GM18505 (cell line): ENCODE measurements at regions not wholly inside any gene's neighbourhood (a gene's known extent, or its start where the extent isn't known, plus 50 kb on each side); places are given as distances from the start of the nearest gene placed in this dataset.
"Not testable (repeated sequence)": the region's sequence is repeated elsewhere in the genome, so short reads cannot be mapped to it uniquely, and the experiment has no call there.

Source experiments
- ATAC-seq: cut with Tn5 transposase; IDR thresholded peaks from one replicate; pipeline ENCODE4 v1.9.1; 2021; ENCODE audit not compliant: unreplicated experiment
- POLR2A ChIP-seq: IDR thresholded peaks from 4 replicates; pipeline ENCODE4 v1.6.1; 2011; ENCODE audit warnings: borderline replicate concordance; ENCODE audit not compliant: insufficient read depth, insufficient read length; ENCODE audit errors: extremely low read depth

DNA sequence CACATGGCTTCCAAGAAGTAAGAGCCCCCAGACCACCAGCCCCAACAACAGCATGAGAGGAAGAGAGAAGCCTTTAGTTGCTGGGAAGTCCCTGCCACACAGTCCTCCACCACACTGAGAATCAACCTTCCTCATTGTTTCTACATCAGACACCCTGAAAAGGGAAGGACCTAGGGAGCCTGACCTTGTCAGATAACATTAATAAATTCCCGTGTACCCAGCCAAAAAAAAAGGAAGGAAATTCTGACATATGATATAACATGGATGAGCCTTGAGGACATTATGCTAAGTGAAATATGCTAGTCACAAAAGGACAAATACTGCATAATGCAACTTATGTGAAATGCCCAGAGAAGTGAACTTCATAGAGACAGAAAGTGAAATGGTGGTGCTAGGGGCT is 65.6 kb upstream of the ARHGAP29 start:
- no peak for ATAC-seq
- no peak for TF ChIP-seq POLR2A

DNA sequence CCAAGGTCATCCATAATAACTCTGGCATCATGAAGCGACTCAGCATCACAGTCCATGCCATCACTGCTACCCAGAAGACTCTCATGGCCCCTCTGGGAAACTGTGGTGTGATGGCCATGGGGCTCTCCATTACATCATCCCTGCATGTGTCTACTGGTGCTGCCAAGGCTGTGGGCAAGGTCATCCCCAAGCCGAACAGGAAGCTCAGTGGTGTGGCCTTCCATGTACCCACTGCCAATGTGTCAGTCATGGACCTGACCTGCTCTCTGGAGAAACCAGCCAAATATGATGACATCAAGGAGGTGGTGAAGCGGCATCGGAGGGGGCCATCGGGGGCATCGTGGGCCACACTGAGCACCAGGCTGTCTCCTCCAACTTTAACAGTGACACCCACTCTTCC is 65.1 kb upstream of the ARHGAP29 start:
- ATAC-seq = no peak
- TF ChIP-seq POLR2A = no peak

DNA sequence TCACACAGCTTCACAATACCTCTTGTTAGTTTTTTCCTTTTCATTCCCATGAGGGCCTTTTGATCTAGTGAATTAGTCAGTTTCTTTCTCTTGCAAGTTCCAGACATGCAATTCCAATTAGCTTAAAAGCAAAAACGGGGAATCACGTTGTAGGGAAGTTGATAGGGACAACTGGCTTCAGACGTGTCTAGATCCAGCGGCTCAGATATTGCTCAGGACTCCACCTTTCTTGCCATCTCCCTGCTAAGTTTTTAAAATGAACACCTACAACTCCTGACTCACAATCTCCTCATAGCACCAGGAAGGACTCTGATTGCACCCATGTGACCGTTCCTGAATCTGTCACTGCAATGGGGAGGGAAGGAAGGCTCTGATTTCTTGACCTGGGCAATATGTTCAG is 63.8 kb upstream of the ARHGAP29 start:
- no peak for ATAC-seq
- TF ChIP-seq POLR2A = no peak

DNA sequence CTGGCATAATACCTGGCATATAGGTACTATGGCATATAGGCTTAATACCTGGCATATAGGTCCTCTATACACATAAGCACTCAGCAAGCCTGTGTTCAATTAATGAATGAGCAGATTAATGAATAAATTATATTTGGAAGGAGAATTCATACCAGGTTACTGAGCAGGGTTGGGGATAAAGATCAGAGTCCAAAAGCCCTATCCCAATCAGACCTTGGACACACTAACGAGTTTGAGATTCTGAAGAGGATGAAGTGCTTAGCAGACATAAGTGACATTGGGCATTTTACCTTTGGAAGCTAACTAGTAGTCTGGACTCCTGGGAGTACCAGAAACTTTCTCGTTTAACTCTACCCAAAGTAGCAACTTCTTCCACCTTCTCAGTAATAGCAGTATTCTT is 63.3 kb upstream of the ARHGAP29 start:
- TF ChIP-seq POLR2A = no peak
- no peak for ATAC-seq

DNA sequence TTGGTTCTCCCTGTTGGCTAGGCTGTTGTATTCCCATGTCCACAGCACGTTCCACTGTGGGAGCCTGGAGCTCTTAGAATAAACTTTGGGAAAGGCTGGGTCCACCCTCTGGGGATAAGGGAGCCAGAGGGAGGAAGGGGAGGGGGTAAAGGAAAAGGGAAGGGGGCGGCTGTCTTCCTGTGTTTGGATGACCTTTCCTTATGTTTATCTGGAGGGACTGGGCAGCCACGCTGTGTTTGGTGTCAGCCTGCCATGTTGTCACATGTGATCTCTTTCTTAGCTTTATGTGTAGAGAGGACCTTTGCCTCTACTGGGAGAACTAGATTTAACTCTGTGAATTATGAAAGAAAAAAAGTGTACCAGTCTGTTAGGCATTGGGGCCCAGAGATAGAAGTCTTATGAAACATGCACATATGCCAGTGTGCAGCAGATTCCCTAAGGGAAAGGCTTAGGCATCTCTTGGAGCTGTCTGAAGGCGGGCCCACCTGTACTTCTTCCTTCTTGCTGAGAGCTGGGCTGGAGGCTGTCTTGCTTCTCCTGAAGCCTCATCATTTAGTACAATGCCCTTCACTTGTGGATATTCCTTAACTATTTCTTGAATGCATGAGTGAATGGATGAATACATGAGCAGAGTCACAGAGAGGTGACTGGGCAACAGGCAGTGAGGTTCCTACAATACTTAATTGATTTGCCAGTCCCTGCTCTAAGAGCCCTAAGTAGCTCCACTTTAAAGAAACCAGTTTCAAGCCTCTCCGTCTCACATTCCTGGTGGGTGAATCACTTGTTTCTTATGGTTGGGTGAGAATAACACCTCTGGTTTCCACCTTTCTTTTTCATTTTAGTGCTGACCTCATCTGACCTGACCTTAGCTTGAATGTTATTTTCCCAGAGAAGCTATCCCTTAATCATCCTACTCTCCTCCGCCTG is 62.5 kb upstream of the ARHGAP29 start:
- TF ChIP-seq POLR2A = no peak
- no peak for ATAC-seq

DNA sequence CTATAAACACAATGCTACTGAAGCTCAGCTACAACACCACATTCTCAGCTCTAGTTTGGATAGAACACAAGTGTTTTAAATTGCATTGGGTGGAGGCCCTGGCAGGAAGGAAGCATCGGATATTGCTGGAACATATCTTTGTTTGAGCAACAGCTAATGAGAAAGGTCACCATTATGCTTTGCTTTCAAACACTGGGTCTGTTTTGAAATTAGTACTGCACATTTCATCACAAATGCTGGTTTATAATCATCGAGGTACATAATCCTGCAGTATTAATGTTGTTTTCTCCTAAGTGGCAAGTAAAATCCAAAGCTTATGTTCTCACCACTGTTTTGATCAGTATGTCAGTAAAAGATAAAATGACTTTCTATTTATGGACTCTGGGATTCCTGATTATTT is 61.5 kb upstream of the ARHGAP29 start:
- ATAC-seq = no peak
- TF ChIP-seq POLR2A = no peak

DNA sequence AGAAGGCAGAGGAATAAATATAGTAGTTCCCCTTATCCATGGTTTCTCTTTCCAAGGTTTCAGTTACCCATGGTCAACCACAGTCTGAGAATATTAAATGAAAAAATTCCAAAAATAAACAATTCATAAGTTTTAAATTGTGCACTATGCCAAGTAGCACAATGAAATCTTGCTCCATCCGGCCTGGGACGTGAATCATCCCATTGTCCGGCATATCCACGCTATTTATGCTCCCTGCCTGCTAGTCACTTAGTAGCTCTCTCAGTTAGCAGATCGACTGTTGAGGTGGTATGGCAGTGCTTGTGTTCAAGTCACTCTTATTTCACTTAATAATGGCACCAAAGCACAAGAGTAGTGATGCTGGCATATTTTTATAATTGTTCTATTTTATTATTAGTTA is 58.6 kb upstream of the ARHGAP29 start:
- no peak for TF ChIP-seq POLR2A
- ATAC-seq = no peak

DNA sequence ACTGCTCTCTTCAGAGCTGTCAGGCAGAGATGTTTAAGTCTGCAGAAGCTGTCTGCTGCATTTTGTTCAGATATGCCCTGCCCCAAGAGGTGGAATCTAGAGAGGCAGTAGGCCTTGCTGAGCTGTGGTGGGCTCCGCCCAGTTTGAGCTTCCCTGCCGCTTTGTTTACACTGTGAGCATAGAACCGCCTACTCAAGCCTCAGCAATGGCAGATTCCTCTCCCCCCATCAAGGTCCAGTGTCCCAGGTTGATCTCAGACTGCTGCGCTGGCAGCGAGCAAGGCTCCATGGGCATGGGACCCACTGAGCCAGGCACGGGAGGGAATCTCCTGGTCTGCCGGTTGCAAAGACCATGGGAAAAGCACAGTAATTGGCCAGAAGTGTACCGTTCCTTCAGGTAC is 55.6 kb upstream of the ARHGAP29 start:
- ATAC-seq = not testable (repeated sequence)

DNA sequence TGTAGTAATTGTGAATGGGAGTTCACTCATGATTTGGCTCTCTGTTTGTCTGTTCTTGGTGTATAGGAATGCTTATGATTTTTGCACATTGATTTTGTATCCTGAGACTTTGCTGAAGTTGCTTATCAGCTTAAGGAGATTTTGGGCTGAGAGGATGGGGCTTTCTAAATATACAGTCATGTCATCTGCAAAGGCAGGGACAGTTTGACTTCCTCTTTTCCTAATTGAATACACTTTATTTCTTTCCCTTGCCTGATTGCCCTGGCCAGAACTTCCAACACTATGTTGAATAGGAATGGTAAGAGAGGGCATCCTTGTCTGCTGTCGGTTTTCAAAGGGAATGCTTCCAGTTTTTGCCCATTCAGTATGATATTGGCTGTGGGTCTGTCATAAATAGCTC is 51.9 kb upstream of the ARHGAP29 start:
- not testable (repeated sequence) for ATAC-seq
